NT2/D1 (cell line): ENCODE measurements at regions not wholly inside any gene's neighbourhood (a gene's known extent, or its start where the extent isn't known, plus 50 kb on each side); places are given as distances from the start of the nearest gene placed in this dataset.

Experiments
- SUZ12 ChIP-seq: IDR thresholded peaks from 2 replicates; pipeline ENCODE4 v1.6.1; 2011; ENCODE audit not compliant: insufficient read length, insufficient read depth; ENCODE audit errors: extremely low read depth
- YY1 ChIP-seq: IDR thresholded peaks from 2 replicates; pipeline ENCODE4 v1.6.1; 2011; ENCODE audit not compliant: insufficient read length, insufficient read depth
- ZNF274 ChIP-seq: IDR thresholded peaks from 2 replicates; pipeline ENCODE4 v1.6.1; 2011; ENCODE audit warnings: mild to moderate bottlenecking, low read depth, low read length

DNA sequence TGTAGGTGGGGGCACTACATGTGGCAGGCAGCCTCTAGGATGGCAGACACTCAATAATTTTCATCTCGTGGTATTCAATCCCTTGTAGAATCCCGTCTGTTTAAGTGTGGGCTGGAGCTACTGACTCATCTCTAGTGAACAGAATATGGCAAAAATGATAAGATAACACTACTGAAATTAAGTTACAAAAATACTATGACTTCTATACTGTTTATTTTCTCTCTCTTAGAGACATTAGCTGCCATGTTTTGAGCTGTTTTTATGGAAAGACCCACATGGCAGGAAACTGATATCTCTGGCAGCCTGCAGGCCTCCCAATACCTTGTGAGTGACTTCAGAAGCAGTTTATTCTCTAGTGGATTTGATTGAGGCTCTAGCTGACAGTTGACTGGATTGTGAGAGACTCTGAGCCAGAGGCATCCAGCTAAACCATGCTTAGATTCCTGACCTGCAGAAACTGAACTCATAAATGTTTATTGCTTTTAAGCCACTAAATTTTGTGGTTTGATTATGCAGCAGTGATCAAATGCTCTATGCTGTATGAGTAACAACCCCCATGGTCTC is 298.8 kb upstream of the CTSO start:
- TF ChIP-seq YY1 (no peak), SUZ12 (no peak), ZNF274 (no peak)
